Heart left ventricle (tissue), 13 donors: ENCODE measurements at regions not wholly inside any gene's neighbourhood (a gene's known extent, or its start where the extent isn't known, plus 50 kb on each side); places are given as distances from the start of the nearest gene placed in this dataset.

Experiments used
- POLR2A ChIP-seq, 2 donors: fragments of 450-650 bp; IDR thresholded peaks; one replicate each; pipeline ENCODE4 v1.6.1; 2017; ENCODE audit warnings: antibody characterized with exemption in 2 of 2, mild to moderate bottlenecking in 2 of 2, moderate library complexity in 2 of 2
- TF ChIP-seq, protein P1 (sequence below), 12 donors: fragments of 200-600 bp; sonication (generic) in 4 of 12; IDR thresholded peaks; one replicate each; pipeline versions ENCODE4 v1.5.0 to v1.8.0; 2018 to 2022; ENCODE audit warnings: antibody characterized with exemption in 12 of 12, mild to moderate bottlenecking in 5 of 12
- donor health status: ischemic (EF 13 %, LVEDD 7.1; RV severe dilation, severe dysfunction).
- donor health status: DM: no; HTN: yes; CAD: no.
- donor health status: DM: no; HTN: no; CAD: no.
- donor health status: ischemic (EF 25% LVEDD 6.9; RV normal size, moderate dysfunction).
- donor health status: ischemic (EF 25% LVEDD 5.7; RV mildly dilated, moderate dysfunction).
- donor health status: ischemic (EF 35%, LVEDD 5.7; RV mildly dilated, moderate dysfunction).
- donor health status: nonischemic (EF 11% LVEDD 7.7; RV severe dilation, severe dysfunction).
- donor health status: DM: yes; HTN: yes; CAD: no.
- donor health status: PGD.
- donor health status: ischemic (EF 29% LVEDD 5.4; RV normal size, mild dysfunction).
- donor health status: nonischemic (EF 23%, LVEDD 6.1; RV moderate dilation, normal function).

DNA sequence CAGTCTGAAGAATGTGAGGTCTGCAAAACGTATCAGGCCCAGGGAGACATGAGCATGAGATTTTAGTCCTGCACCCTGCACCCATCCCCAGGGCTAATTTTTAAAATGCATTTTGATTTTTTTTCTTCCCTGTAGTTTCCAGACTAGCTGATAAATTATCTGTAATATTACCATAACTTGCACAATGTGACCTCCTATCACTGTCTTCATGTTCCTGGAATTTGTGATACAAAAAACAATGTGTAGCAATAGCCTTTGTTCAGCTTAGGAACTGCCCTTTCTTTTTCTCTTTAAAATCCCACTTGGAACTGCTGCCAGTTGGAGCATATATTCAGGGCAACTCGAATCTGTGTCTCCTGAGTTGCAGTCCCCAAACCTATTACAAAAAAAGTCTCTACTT lies 222.8 kb upstream of the HS6ST1 start:
- no peak for TF ChIP-seq POLR2A (IDR thresholded peaks at IDR 0.05)
- TF ChIP-seq, protein P1, sequence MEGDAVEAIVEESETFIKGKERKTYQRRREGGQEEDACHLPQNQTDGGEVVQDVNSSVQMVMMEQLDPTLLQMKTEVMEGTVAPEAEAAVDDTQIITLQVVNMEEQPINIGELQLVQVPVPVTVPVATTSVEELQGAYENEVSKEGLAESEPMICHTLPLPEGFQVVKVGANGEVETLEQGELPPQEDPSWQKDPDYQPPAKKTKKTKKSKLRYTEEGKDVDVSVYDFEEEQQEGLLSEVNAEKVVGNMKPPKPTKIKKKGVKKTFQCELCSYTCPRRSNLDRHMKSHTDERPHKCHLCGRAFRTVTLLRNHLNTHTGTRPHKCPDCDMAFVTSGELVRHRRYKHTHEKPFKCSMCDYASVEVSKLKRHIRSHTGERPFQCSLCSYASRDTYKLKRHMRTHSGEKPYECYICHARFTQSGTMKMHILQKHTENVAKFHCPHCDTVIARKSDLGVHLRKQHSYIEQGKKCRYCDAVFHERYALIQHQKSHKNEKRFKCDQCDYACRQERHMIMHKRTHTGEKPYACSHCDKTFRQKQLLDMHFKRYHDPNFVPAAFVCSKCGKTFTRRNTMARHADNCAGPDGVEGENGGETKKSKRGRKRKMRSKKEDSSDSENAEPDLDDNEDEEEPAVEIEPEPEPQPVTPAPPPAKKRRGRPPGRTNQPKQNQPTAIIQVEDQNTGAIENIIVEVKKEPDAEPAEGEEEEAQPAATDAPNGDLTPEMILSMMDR (IDR thresholded peaks at IDR 0.05): no peak
